ENCODE measurements at regions not wholly inside any gene's neighbourhood (a gene's known extent, or its start where the extent isn't known, plus 50 kb on each side); places are given as distances from the start of the nearest gene placed in this dataset.

GRCh38 chr7:12133865-12134264, 77.2 kb upstream of the TMEM106B start:
- TF ChIP-seq, protein P1, sequence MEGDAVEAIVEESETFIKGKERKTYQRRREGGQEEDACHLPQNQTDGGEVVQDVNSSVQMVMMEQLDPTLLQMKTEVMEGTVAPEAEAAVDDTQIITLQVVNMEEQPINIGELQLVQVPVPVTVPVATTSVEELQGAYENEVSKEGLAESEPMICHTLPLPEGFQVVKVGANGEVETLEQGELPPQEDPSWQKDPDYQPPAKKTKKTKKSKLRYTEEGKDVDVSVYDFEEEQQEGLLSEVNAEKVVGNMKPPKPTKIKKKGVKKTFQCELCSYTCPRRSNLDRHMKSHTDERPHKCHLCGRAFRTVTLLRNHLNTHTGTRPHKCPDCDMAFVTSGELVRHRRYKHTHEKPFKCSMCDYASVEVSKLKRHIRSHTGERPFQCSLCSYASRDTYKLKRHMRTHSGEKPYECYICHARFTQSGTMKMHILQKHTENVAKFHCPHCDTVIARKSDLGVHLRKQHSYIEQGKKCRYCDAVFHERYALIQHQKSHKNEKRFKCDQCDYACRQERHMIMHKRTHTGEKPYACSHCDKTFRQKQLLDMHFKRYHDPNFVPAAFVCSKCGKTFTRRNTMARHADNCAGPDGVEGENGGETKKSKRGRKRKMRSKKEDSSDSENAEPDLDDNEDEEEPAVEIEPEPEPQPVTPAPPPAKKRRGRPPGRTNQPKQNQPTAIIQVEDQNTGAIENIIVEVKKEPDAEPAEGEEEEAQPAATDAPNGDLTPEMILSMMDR (IDR thresholded peaks at IDR 0.05) = no peak
- TF ChIP-seq POLR2AphosphoS5 (IDR thresholded peaks at IDR 0.05) = no peak
- no peak for TF ChIP-seq EP300 (IDR thresholded peaks at IDR 0.05)
- no peak for TF ChIP-seq POLR2A (IDR thresholded peaks at IDR 0.05)

Measured in stomach (tissue), 4 donors.